Loucy (cell line): ENCODE measurements at regions not wholly inside any gene's neighbourhood (a gene's known extent, or its start where the extent isn't known, plus 50 kb on each side); places are given as distances from the start of the nearest gene placed in this dataset.

Source experiments
- H2AFZ ChIP-seq: fragments of 200-600 bp; sonication (generic); 2 replicates; pipeline ENCODE4 v1.6.0; 2016; ENCODE audit warnings: antibody characterized with exemption, mild to moderate bottlenecking, low read length, moderate library complexity
- H3F3A ChIP-seq: fragments of 200-600 bp; 2 replicates; pipeline ENCODE4 v1.6.0; 2016; ENCODE audit warnings: antibody characterized with exemption, low read depth, mild to moderate bottlenecking
- H3K27me3 ChIP-seq: fragments of 200-600 bp; sonication (generic); 2 replicates; pipeline ENCODE4 v1.6.1; 2014; ENCODE audit warnings: low read length, mild to moderate bottlenecking; ENCODE audit not compliant: insufficient read depth, poor library complexity, severe bottlenecking
- H3K36me3 ChIP-seq: fragments of 200-600 bp; sonication (generic); 2 replicates; pipeline ENCODE4 v1.6.1; 2016; ENCODE audit warnings: low read length; ENCODE audit not compliant: insufficient read depth
- H3K4me1 ChIP-seq: fragments of 200-600 bp; sonication (generic); 2 replicates; pipeline ENCODE4 v1.5.1; 2014; ENCODE audit warnings: low read length, mild to moderate bottlenecking; ENCODE audit not compliant: insufficient read depth, poor library complexity, severe bottlenecking
- H3K4me2 ChIP-seq: fragments of 200-600 bp; sonication (generic); 2 replicates; pipeline ENCODE4 v1.6.0; 2014; ENCODE audit warnings: antibody characterized with exemption, low read length, low read depth, mild to moderate bottlenecking; ENCODE audit not compliant: poor library complexity, severe bottlenecking
- H3K4me3 ChIP-seq: fragments of 200-600 bp; sonication (generic); 2 replicates; pipeline ENCODE4 v1.5.1; 2014; ENCODE audit warnings: low read length, mild to moderate bottlenecking, mixed read lengths; ENCODE audit not compliant: poor library complexity, severe bottlenecking
- H3K79me2 ChIP-seq: fragments of 200-600 bp; sonication (generic); 2 replicates; pipeline ENCODE4 v1.6.1; 2014; ENCODE audit warnings: low read length; ENCODE audit not compliant: insufficient read depth
- H3K9ac ChIP-seq: fragments of 200-600 bp; sonication (generic); 2 replicates; pipeline ENCODE4 v1.6.0; 2014; ENCODE audit warnings: mild to moderate bottlenecking, low read depth, low read length, moderate library complexity; ENCODE audit not compliant: poor library complexity, severe bottlenecking
- H3K9me2 ChIP-seq: fragments of 200-600 bp; sonication (generic); replicated peaks from 2 replicates; pipeline ENCODE4 v1.6.1; 2016; ENCODE audit warnings: low read depth, low read length, mixed read lengths
- H3K9me3 ChIP-seq: fragments of 200-600 bp; sonication (generic); 2 replicates; pipeline ENCODE4 v1.6.1; 2014; ENCODE audit warnings: mild to moderate bottlenecking, antibody characterized with exemption, low read length, low read depth; ENCODE audit not compliant: insufficient read depth
- H4K20me1 ChIP-seq: fragments of 200-600 bp; sonication (generic); 2 replicates; pipeline ENCODE4 v1.6.0; 2014; ENCODE audit warnings: antibody characterized with exemption, low read length, mild to moderate bottlenecking; ENCODE audit not compliant: insufficient read depth, poor library complexity, severe bottlenecking
- CTCF ChIP-seq: fragments of 200-600 bp; sonication (generic); conservative IDR thresholded peaks from 2 replicates; pipeline ENCODE4 v1.5.1; 2014; ENCODE audit warnings: mild to moderate bottlenecking, antibody characterized with exemption, low read length
- EZH2phosphoT487 ChIP-seq: fragments of 200-600 bp; IDR thresholded peaks from 2 replicates; pipeline ENCODE4 v1.6.1; 2018; ENCODE audit warnings: antibody characterized with exemption, mild to moderate bottlenecking, moderate library complexity, borderline replicate concordance

DNA sequence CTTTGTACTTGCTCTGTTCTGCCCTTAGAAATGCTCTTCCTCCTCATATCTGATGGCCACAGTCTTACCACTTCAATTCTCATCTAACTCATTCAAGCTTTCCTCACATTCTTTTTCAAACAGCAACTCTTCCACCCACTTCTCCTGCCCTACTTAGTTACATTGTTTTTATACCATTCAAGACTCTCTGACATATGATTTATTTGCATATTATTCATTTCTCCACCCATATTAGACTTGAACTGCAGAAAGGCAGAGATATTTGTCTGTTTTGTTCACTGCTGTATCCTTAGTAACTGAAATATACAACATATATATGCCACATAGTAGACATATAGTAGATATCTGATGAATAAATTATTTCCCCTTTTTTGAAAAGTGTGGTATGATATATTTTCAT is 95.5 kb upstream of the DCN start:
- TF ChIP-seq CTCF (no peak), EZH2phosphoT487 (no peak)
- no peaks in the 10 kb centered on the region for H3K27me3 ChIP-seq
- no peaks in the 10 kb centered on the region for H3K36me3 ChIP-seq
- no peaks in the 10 kb centered on the region for H3K79me2 ChIP-seq
- H3K4me1 ChIP-seq: no peaks in the 10 kb centered on the region
- no peak overlapping the region for H3K4me2 ChIP-seq
- H4K20me1 ChIP-seq: no peaks in the 10 kb centered on the region
- no peaks in the 10 kb centered on the region for H3K9me2 ChIP-seq
- no peaks in the 10 kb centered on the region for H3K9me3 ChIP-seq
- no peaks in the 10 kb centered on the region for H3F3A ChIP-seq
- no peak overlapping the region for H3K9ac ChIP-seq
- H2AFZ ChIP-seq: no peak overlapping the region
- H3K4me3 ChIP-seq: no peak overlapping the region

DNA sequence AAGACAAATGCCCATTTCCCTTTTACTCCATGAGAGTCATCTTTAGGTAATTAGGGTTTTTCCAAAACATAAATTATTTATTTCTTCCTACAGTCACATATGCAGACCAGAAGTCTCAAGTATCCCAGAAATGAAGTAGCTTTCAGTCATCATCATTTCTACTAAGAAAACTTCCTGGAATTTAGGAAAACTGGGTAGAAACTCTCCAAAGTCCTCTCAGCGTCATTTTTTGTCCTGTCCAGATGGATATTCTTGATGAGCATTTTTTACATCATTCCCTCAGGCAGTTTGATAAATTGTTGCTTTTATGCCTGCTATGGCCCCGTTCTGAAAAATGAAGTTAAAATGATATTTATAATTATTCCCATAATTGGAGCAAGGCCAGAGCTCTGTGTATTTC is 93.9 kb upstream of the DCN start:
- Histone ChIP-seq H3K36me3 (no peaks in the 10 kb centered on the region), H3K9ac (no peak overlapping the region), H4K20me1 (no peaks in the 10 kb centered on the region), H3K27me3 (no peaks in the 10 kb centered on the region), H3K79me2 (no peaks in the 10 kb centered on the region), H3K4me2 (no peak overlapping the region), H3K9me3 (no peaks in the 10 kb centered on the region), H3K9me2 (no peaks in the 10 kb centered on the region), H3F3A (no peaks in the 10 kb centered on the region), H2AFZ (no peak overlapping the region), H3K4me1 (no peaks in the 10 kb centered on the region), H3K4me3 (no peak overlapping the region)
- no peak for TF ChIP-seq CTCF
- TF ChIP-seq EZH2phosphoT487: no peak

- no peaks in the 10 kb centered on the region for H3K9me3 ChIP-seq
- no peak overlapping the region for H2AFZ ChIP-seq
- H3K4me1 ChIP-seq: no peaks in the 10 kb centered on the region
- no peaks in the 10 kb centered on the region for H3F3A ChIP-seq
- H3K36me3 ChIP-seq: no peaks in the 10 kb centered on the region
- no peak overlapping the region for H3K4me3 ChIP-seq
- H3K79me2 ChIP-seq: no peaks in the 10 kb centered on the region
- H3K9ac ChIP-seq: no peak overlapping the region
- H4K20me1 ChIP-seq: no peaks in the 10 kb centered on the region
- H3K9me2 ChIP-seq: no peaks in the 10 kb centered on the region
- H3K27me3 ChIP-seq: no peaks in the 10 kb centered on the region
- no peak overlapping the region for H3K4me2 ChIP-seq
- no peak for TF ChIP-seq CTCF
- no peak for TF ChIP-seq EZH2phosphoT487
Observed at GRCh38 chr12:91275321-91275720, 92.7 kb upstream of the DCN start.
